ENCODE measurements at regions not wholly inside any gene's neighbourhood (a gene's known extent, or its start where the extent isn't known, plus 50 kb on each side); places are given as distances from the start of the nearest gene placed in this dataset.

DNA sequence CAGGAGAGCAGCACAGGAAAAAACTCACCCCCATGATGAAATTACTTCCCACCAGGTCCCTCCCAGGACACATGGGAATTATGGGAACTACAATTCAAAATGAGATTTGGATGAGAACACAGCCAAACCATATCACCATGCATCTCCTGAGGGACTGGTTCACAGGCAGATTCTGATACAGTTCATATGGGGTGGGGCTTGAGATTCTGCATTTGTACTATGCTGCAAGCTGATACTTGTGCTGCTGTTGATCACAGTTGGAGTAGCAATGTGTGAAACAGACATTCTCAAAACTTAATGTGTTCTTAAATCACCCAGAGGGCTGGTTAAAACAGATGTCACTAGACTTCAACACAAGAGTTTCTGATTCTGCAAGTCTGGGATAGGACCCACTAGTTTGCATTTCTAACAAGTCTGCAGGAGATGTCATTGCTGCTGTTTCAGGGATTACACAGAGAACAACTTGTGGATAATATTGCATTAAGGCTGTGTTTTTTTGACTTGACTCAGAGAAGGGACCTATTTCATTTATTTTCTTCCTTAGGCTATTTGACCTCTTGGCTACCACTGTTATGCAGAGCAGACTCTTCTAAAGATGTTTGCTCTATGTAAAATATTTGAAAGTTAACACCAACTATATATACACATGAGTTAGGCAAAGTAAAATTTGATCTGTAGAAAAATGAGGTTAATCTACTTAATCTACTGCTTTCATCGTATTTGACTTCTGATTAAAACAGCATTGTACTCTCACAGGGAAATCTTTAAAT is 194.2 kb upstream of the CNTN3 start:
- Histone ChIP-seq H3K9me1 (ENCODE audit: control insufficient read depth, insufficient read depth, low read length) (no peaks in the 10 kb centered on the region), H3K4me2 (ENCODE audit: insufficient read depth, low read length) (no peak overlapping the region), H3K79me2 (ENCODE audit: control insufficient read depth, insufficient read depth, low read length) (no peaks in the 10 kb centered on the region), H3K27ac (ENCODE audit: extremely low read depth, low read depth, low read length) (no peak overlapping the region), H2AFZ (ENCODE audit: low read depth, low read length) (no peak overlapping the region), H3K9ac (ENCODE audit: insufficient read depth in 1 of 2, low read depth in 2 of 2, low read length in 2 of 2) (no peak overlapping the region), H3K4me3 (no peak overlapping the region), H3K4me1 (replicated peaks in 1 of 2; ENCODE audit: control insufficient read depth in 2 of 2, insufficient read depth in 2 of 2, low read length in 2 of 2) (no peaks in the 10 kb centered on the region), H3K36me3 (ENCODE audit: control insufficient read depth, insufficient read depth, low read length) (no peaks in the 10 kb centered on the region), H3K9me3 (replicated peaks; ENCODE audit: control insufficient read depth, insufficient read depth, low read depth, low read length) (no peaks in the 10 kb centered on the region), H3K27me3 (ENCODE audit: control insufficient read depth in 2 of 2, insufficient read depth in 2 of 2, low read length in 2 of 2) (no peaks in the 10 kb centered on the region), H4K20me1 (replicated peaks; ENCODE audit: control insufficient read depth, insufficient read depth, low read length) (no peaks in the 10 kb centered on the region)
- DNase-seq (ENCODE audit: extremely low read depth in 1 of 4, low spot score in 3 of 4) (no peak), FAIRE-seq (no peak), ATAC-seq (no peak)
- WGBS (ENCODE audit: insufficient coverage, low coverage, missing lambda C conversion rate), result 0% methylated on average over 1 of the region's 1 CpG
- BruUV-seq (replicated peaks), result no TSS peak
- CTCF ChIA-PET (ENCODE audit: low intra/inter-chr PET ratio), result no interaction called here
- POLR2A ChIA-PET, result no interaction called here
- intact Hi-C loops (cut with micrococcal nuclease), result no loop called here
- in situ Hi-C loops (cut with MboI), result no loop called here
- TF ChIP-seq CCNT2 (IDR thresholded peaks at IDR 0.05; ENCODE audit: borderline replicate concordance, extremely low read depth, insufficient read length, low read depth, low read length) (no peak), ZKSCAN3 (CRISPR knock-in tag; IDR thresholded peaks at IDR 0.05) (no peak), PML (IDR thresholded peaks at IDR 0.05; ENCODE audit: low read length) (no peak), SMAD1 (IDR thresholded peaks at IDR 0.05; ENCODE audit: low read depth, low read length, partially characterized antibody) (no peak), POLR2AphosphoS5 (IDR thresholded peaks at IDR 0.05; ENCODE audit: control insufficient read depth, insufficient read depth, low read depth, low read length) (no peak), THRB (CRISPR knock-in tag; conservative IDR thresholded peaks at IDR 0.05) (no peak), ZBTB40 (IDR thresholded peaks at IDR 0.05) (no peak), ZBTB40 (CRISPR knock-in tag; IDR thresholded peaks at IDR 0.05) (no peak)
- TF ChIP-seq, protein P1, sequence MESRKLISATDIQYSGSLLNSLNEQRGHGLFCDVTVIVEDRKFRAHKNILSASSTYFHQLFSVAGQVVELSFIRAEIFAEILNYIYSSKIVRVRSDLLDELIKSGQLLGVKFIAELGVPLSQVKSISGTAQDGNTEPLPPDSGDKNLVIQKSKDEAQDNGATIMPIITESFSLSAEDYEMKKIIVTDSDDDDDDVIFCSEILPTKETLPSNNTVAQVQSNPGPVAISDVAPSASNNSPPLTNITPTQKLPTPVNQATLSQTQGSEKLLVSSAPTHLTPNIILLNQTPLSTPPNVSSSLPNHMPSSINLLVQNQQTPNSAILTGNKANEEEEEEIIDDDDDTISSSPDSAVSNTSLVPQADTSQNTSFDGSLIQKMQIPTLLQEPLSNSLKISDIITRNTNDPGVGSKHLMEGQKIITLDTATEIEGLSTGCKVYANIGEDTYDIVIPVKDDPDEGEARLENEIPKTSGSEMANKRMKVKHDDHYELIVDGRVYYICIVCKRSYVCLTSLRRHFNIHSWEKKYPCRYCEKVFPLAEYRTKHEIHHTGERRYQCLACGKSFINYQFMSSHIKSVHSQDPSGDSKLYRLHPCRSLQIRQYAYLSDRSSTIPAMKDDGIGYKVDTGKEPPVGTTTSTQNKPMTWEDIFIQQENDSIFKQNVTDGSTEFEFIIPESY (CRISPR knock-in tag; IDR thresholded peaks at IDR 0.05), result no peak

Data from K562 (cell line).